Choroid plexus epithelial cell (primary cell): ENCODE measurements at regions not wholly inside any gene's neighbourhood (a gene's known extent, or its start where the extent isn't known, plus 50 kb on each side); places are given as distances from the start of the nearest gene placed in this dataset.
"Not testable (repeated sequence)": the region's sequence is repeated elsewhere in the genome, so short reads cannot be mapped to it uniquely, and the experiment has no call there.

ENCODE experiments used
- DNase-seq: peaks from one replicate; pipeline ENCODE4 v3.0.0-alpha.2; 2010; ENCODE audit warnings: low read depth
- H3K4me3 ChIP-seq: 2 replicates; pipeline ENCODE4 v1.5.1; 2011; ENCODE audit warnings: low read depth, mild to moderate bottlenecking, control low read depth, low read length, moderate library complexity
- TF ChIP-seq, protein P1 (sequence below): conservative IDR thresholded peaks from 2 replicates; pipeline ENCODE4 v1.5.1; 2011; ENCODE audit warnings: low read depth, mild to moderate bottlenecking, control low read depth, inconsistent platforms, low read length, moderate library complexity

DNA sequence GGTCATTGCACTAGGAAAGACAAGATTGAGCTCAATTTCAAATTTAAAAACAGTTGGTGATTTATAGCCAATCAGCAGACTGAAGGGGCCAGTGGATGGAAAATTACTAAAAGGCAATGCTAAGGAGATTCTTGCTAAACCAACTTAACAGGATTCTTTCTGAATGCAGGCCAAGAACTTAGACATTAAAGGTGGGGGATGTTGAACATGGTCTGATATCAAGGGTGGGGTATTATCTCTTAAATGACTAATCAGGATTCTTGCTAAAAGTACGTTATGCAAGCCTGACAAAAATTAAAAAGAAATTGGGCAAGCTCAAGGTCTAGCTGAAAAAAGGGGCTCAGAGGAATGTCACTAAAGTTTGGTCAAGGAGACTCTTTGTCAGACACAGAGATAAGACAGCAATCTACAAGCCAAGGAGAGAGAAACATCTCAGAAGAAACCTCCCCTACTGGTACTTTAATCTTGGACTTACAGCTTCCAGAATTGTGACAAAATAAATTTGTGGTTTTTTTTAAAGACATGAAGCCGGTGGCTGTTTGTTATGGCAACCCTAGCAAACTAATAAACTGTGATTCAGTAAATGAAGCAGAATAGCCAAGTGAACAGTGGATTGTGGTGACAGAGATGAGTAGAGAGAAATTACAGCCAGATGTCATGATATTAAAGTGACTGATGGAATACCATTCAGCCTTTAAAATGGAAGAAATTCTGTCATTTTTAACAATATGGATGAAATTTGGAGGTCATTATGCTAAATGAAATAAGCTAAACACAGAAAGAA lies 120.3 kb upstream of the KLHL4 start:
- TF ChIP-seq, protein P1, sequence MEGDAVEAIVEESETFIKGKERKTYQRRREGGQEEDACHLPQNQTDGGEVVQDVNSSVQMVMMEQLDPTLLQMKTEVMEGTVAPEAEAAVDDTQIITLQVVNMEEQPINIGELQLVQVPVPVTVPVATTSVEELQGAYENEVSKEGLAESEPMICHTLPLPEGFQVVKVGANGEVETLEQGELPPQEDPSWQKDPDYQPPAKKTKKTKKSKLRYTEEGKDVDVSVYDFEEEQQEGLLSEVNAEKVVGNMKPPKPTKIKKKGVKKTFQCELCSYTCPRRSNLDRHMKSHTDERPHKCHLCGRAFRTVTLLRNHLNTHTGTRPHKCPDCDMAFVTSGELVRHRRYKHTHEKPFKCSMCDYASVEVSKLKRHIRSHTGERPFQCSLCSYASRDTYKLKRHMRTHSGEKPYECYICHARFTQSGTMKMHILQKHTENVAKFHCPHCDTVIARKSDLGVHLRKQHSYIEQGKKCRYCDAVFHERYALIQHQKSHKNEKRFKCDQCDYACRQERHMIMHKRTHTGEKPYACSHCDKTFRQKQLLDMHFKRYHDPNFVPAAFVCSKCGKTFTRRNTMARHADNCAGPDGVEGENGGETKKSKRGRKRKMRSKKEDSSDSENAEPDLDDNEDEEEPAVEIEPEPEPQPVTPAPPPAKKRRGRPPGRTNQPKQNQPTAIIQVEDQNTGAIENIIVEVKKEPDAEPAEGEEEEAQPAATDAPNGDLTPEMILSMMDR, result no peak
- DNase-seq, result no peak
- H3K4me3 ChIP-seq, result no peak overlapping the region

DNA sequence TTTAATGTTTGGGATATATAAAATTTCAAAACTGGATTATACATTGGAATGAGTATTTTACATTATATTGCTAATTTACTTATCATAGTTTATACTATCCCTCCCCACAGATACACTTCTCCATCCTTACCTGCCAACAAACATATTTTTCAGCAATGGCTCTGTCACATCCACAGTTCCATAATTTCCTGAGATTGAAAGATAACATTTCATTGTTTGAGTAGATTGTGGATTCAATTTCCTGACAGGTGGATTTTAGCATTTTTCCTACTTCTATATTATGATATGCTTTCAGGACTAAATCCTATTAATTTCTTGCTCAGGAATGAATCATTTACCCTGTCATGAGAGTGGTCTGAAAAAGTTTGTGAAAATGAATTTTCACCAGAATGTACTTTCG lies 115.3 kb upstream of the KLHL4 start:
- TF ChIP-seq, protein P1, result no peak
- H3K4me3 ChIP-seq, result no peak overlapping the region
- DNase-seq, result no peak

DNA sequence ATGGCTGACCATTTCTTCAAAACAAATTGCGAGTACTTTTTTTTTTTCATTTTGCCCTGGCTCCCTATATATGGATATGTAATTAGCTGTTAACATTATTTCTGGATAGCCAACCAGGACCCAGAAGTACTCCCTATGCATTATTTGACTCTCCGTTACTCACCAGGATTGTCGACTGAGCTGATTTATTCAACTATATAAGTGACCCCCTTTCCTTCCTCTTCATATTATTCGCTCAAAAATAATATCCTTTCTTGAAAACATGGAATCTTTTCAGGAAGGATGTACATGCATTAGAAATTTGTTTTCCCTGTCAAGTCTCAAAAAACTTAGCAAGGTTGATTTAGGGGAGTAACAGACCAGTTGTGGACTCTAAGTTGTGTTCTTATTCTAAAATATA lies 114.1 kb upstream of the KLHL4 start:
- no peak overlapping the region for H3K4me3 ChIP-seq
- TF ChIP-seq, protein P1, result no peak
- DNase-seq, result no peak

DNA sequence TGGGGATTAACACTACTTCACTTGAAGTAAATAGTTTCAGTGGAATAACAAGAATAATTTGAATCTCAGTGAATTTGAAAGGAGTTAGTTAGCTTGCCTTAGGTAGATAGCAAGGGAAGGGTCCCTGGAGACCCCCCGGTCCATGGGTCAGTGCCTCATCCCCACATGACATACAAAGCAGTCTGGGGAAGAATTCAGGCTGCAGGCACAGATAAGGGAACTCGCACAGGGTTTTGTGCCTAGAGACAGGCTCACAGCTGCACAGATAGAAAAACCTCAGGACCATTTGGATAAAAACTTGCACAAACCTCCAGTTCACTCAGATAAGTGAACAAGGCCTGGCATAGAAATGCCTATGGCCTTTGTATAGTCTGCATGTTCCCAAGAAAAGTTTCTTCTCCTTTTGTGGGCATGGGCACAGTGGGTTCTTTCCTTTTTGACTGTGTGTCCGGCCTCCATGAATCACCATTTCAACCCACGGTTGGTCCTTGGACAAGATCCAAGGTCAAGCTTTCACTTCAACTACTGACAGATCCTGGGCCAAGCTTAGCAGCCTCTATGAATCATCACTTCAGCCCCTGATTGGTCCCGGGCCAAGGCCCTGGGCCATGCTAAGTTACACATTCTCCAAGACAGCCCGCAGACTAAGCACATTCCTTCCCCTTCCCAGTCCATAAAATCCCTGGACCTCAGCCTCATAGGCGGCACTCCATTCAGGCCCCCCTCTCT lies 108.3 kb upstream of the KLHL4 start:
- no peak overlapping the region for H3K4me3 ChIP-seq
- DNase-seq, result peak; percentile 93
- TF ChIP-seq, protein P1, result no peak

DNA sequence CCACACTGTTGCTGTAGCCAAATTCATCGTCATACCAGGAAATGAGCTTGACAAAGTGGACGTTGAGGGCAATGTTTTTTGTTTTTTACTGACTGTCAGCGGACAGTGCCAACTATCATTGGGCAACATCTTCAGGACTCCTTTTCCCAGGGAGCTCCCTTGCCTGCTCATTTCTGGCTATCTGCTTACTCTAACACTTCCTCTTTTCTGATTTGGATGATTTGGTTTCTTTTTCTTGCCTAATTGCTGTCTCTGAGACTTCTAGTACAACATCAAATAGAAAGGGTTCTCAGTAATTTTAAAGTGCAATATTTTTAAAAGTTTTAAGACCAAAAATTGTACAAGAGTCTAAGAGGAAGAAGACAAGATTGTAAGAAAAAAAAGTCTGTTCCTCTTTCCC lies 92.0 kb upstream of the KLHL4 start:
- DNase-seq, result no peak
- TF ChIP-seq, protein P1, result no peak
- H3K4me3 ChIP-seq, result no peak overlapping the region

DNA sequence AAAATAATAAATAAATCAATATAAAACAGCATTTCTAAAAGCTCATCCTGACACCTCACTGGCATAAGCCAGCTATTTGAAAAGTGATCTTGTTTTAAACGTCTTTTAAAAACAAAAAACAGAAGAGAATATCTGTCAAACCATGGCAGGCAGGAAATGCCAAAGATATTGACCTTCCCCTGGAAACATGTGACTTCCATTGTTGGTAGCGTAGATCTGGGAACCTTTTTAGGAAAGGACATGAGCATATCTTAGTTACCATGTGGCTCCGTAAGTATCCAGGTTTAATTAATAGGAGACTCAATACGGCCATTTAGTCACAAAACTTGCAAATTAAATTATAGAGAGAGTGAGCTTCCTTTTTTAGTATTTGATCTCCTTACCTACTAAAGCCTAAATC lies 83.0 kb upstream of the KLHL4 start:
- TF ChIP-seq, protein P1, result no peak
- no peak for DNase-seq
- H3K4me3 ChIP-seq, result no peak overlapping the region

DNA sequence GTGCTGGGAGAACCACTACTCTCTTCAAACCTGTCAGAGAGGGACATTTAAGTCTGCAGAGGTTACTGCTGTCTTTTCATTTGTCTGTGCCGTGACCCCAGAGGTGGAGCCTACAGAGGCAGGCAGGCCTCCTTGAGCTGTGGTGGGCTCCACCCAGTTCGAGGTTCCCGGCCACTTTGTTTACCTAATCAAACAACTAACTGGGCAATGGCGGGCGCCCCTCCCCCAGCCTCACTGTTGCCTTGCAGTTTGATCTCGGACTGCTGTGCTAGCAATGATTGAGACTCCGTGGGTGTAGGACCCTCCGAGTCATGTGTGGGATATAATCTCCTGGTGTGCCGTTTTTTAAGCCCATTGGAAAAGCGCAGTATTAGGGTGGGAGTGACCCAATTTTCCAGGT lies 69.0 kb upstream of the KLHL4 start:
- H3K4me3 ChIP-seq, DNase-seq: not testable (repeated sequence)

DNA sequence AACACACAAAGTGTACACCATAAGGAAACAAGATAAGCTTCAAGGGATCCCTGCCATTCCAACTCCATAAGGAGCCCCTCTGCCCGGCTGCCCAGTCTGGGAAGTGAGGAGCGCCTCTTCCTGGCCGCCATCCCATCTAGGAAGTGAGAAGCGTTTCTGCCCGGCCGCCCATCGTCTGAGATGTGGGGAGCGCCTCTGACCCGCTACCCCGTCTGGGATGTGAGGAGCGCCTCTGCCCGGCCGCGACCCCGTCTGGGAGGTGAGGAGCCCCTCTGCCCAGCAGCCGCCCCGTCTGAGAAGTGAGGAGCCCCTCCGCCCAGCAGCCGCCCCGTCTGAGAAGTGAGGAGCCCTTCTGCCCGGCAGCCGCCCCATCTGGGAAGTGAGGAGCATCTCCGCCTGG lies 51.8 kb upstream of the KLHL4 start:
- not testable (repeated sequence) for DNase-seq, H3K4me3 ChIP-seq
